ENCODE measurements at regions not wholly inside any gene's neighbourhood (a gene's known extent, or its start where the extent isn't known, plus 50 kb on each side); places are given as distances from the start of the nearest gene placed in this dataset.

DNA sequence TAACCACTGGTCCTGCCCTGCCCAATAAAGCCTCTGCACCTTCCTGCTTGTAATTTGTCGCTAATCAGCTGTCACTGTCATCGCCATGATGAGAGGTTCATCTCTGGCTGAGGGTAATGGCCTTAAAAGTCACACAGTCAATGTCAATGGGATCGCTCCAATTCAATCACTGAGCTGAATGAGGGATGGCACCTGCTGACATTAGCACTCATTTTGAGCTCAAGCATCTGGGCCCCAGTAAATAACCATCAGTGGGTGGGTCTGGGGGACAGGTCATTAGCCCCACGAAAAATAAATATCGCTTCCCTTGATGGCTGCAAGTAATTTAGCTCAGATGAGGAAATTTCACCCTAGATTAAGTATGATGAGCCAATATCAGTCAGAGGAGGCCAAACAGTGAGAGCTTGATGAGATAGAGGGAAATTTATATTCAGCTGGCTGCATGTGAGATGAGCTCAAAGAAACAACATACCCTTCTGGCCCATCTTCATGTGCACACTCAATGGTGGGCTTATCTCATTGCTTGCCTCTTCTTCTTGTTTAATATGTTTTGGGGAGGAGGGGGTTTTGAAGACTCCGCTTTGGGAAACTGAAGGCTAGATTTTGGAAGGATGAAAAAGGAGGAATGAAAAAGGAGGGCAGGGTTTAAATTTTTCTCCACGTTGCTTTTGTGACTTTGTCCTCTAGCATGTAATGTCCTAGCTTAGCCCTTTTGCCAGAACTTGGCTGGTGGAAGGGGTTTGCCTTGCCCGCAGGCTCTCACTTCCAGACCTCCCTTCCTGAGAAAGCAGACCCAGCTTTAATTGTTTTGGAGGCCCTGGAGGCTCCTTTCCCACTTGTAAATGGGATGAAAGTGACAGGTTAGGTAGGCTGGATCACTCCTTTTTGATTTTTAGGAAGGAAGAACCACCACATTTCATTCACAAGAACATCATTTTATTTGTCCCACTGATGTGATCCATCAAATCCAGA lies 84.8 kb upstream of the PAQR3 start:
- peaks cover under 1% of the 10 kb centered on the region for H3K9me3 Mint-ChIP-seq
- no peaks in the 10 kb centered on the region for H3K36me3 Mint-ChIP-seq (ENCODE audit: low read depth)
- TF ChIP-seq, protein P1, sequence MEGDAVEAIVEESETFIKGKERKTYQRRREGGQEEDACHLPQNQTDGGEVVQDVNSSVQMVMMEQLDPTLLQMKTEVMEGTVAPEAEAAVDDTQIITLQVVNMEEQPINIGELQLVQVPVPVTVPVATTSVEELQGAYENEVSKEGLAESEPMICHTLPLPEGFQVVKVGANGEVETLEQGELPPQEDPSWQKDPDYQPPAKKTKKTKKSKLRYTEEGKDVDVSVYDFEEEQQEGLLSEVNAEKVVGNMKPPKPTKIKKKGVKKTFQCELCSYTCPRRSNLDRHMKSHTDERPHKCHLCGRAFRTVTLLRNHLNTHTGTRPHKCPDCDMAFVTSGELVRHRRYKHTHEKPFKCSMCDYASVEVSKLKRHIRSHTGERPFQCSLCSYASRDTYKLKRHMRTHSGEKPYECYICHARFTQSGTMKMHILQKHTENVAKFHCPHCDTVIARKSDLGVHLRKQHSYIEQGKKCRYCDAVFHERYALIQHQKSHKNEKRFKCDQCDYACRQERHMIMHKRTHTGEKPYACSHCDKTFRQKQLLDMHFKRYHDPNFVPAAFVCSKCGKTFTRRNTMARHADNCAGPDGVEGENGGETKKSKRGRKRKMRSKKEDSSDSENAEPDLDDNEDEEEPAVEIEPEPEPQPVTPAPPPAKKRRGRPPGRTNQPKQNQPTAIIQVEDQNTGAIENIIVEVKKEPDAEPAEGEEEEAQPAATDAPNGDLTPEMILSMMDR (conservative IDR thresholded peaks at IDR 0.05), result no peak
- no peak for DNase-seq (ENCODE audit: low read depth, low spot score)
- H3K27me3 Mint-ChIP-seq (ENCODE audit: low read depth), result peaks cover 2% of the 10 kb centered on the region
- H3K4me3 Mint-ChIP-seq, result no peak overlapping the region
- H3K4me1 Mint-ChIP-seq, result no peaks in the 10 kb centered on the region
- no peak overlapping the region for H3K27ac Mint-ChIP-seq (ENCODE audit: unreplicated experiment)

DNA sequence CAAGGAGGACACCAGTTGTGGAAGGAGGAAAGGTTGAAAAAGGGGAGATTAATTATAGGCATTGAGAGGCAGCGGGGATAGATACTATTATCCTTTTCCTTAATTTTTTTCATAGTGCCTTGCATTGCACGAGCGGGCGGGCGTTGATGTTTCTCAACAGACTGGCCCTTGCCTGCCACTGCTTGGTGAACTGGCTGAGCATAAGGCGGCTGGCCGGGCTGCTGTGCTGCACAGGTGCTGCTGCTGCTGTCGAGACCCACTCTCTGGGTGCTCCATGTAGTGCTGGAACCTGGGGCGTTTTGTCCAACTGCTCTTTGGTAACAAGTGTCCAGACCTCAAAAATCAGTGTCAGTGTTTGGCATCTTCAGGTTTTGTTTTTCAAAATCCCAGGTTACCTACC lies 83.3 kb upstream of the PAQR3 start:
- DNase-seq (ENCODE audit: low read depth, low spot score), result no peak
- H3K36me3 Mint-ChIP-seq (ENCODE audit: low read depth), result no peaks in the 10 kb centered on the region
- H3K4me1 Mint-ChIP-seq, result no peaks in the 10 kb centered on the region
- H3K27me3 Mint-ChIP-seq (ENCODE audit: low read depth), result peaks cover 2% of the 10 kb centered on the region
- no peak overlapping the region for H3K27ac Mint-ChIP-seq (ENCODE audit: unreplicated experiment)
- peaks cover 3% of the 10 kb centered on the region for H3K9me3 Mint-ChIP-seq
- H3K4me3 Mint-ChIP-seq, result no peak overlapping the region
- TF ChIP-seq, protein P1 (conservative IDR thresholded peaks at IDR 0.05), result no peak

DNA sequence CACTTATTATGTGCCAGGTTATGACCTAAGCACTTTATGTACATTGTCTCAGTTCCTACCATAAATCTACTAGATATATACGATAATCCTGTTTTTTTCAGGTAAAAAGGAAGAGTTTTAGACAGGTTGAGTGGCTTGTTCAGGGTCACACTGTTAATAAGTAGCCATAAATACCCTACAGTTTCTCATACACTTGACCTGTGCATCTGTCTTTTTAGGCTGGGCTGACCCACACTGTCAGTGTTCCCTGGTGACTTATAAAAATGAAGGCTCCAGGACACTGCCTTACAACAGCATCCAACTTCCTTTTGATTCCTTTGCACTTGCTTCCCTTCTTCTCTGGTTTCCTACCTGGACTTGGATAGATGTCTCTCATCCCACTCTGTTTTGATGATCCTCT lies 78.2 kb upstream of the PAQR3 start:
- H3K4me1 Mint-ChIP-seq, result no peaks in the 10 kb centered on the region
- H3K4me3 Mint-ChIP-seq, result no peak overlapping the region
- H3K36me3 Mint-ChIP-seq (ENCODE audit: low read depth), result no peaks in the 10 kb centered on the region
- TF ChIP-seq, protein P1 (conservative IDR thresholded peaks at IDR 0.05), result no peak
- no peak for DNase-seq (ENCODE audit: low read depth, low spot score)
- H3K9me3 Mint-ChIP-seq, result peaks cover 3% of the 10 kb centered on the region
- H3K27me3 Mint-ChIP-seq (ENCODE audit: low read depth), result peaks cover 2% of the 10 kb centered on the region
- no peak overlapping the region for H3K27ac Mint-ChIP-seq (ENCODE audit: unreplicated experiment)

DNA sequence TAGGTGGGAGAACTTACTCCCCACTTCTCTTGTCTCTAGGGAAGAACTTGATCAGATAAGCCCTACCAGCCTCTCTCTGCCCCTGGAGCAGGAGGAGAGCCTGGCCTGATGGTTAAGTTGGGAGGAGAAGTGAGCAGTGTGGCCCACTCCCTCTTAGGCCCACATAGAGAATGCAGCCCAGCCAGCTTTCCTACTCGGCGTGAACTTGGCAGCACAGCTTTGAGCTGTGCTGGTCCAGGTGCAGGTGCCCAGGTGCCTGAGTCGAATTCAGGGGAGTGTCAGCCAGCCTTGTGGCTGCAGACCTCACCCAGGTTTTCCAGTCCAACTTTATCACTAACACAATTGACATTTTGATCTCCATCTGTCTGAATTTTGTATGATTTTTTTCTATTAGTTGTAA lies 77.6 kb upstream of the PAQR3 start:
- Mint-ChIP-seq H3K27me3 (ENCODE audit: low read depth) (peaks cover 2% of the 10 kb centered on the region), H3K4me1 (no peaks in the 10 kb centered on the region), H3K36me3 (ENCODE audit: low read depth) (no peaks in the 10 kb centered on the region), H3K9me3 (peaks cover 3% of the 10 kb centered on the region), H3K27ac (ENCODE audit: unreplicated experiment) (no peak overlapping the region), H3K4me3 (no peak overlapping the region)
- TF ChIP-seq, protein P1 (conservative IDR thresholded peaks at IDR 0.05), result no peak
- DNase-seq (ENCODE audit: low read depth, low spot score), result no peak

DNA sequence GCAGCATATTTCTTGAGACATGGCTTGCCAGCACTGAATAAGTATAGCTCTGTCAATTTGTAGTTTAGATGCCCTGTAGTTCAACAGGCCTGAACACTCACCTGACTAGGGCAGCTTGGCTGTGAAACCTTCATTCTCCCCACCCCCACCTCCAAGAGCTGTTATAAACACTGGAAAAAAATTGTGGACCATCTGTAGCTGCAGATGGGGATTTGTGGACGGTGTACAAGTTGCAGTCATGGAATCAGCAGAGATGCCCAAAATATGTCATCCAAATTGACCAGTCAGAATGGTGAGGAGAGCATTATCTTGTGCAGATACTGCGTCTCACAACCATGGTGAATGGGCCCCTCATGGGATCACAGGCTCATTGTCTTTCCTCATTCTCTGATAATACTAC lies 76.2 kb upstream of the PAQR3 start:
- H3K27ac Mint-ChIP-seq (ENCODE audit: unreplicated experiment), result no peak overlapping the region
- peaks cover 3% of the 10 kb centered on the region for H3K9me3 Mint-ChIP-seq
- H3K36me3 Mint-ChIP-seq (ENCODE audit: low read depth), result no peaks in the 10 kb centered on the region
- DNase-seq (ENCODE audit: low read depth, low spot score), result no peak
- TF ChIP-seq, protein P1 (conservative IDR thresholded peaks at IDR 0.05), result no peak
- H3K4me1 Mint-ChIP-seq, result no peaks in the 10 kb centered on the region
- H3K27me3 Mint-ChIP-seq (ENCODE audit: low read depth), result no peaks in the 10 kb centered on the region
- H3K4me3 Mint-ChIP-seq, result no peak overlapping the region

All from neural crest cell (in vitro differentiated cells).